SU-DHL-6 (cell line): ENCODE measurements at regions not wholly inside any gene's neighbourhood (a gene's known extent, or its start where the extent isn't known, plus 50 kb on each side); places are given as distances from the start of the nearest gene placed in this dataset.
"Not testable (repeated sequence)": the region's sequence is repeated elsewhere in the genome, so short reads cannot be mapped to it uniquely, and the experiment has no call there.

Experiments
- H2AFZ ChIP-seq: fragments of 200-600 bp; sonication (generic); 2 replicates; pipeline ENCODE4 v1.6.1; 2014; ENCODE audit warnings: low read depth, mild to moderate bottlenecking, moderate library complexity, mixed read lengths, antibody characterized with exemption, low read length; ENCODE audit not compliant: severe bottlenecking
- H3F3A ChIP-seq: fragments of 200-600 bp; shearing (Covaris generic); 2 replicates; pipeline ENCODE4 v1.6.0; 2016; ENCODE audit warnings: antibody characterized with exemption, mild to moderate bottlenecking; ENCODE audit not compliant: insufficient read depth
- H3K27ac ChIP-seq: fragments of 200-600 bp; sonication (generic); 2 replicates; pipeline ENCODE4 v1.5.1; 2016; ENCODE audit warnings: low read depth, mild to moderate bottlenecking, low read length, moderate library complexity, mixed read lengths
- H3K27me3 ChIP-seq: fragments of 200-600 bp; sonication (generic), shearing (Covaris generic); 2 replicates; pipeline ENCODE4 v1.6.0; 2014; ENCODE audit warnings: mild to moderate bottlenecking, low read length
- H3K36me3 ChIP-seq: fragments of 200-600 bp; sonication (generic); 2 replicates; pipeline ENCODE4 v1.6.1; 2014; ENCODE audit warnings: mild to moderate bottlenecking, low read length, mixed read lengths
- H3K4me2 ChIP-seq: fragments of 300-600, 200-600 bp; shearing (Covaris generic), sonication (generic); 2 replicates; pipeline ENCODE4 v1.6.0; 2014; ENCODE audit warnings: low read length, low read depth, mild to moderate bottlenecking; ENCODE audit not compliant: poor library complexity, severe bottlenecking
- H3K4me3 ChIP-seq: fragments of 200-600 bp; sonication (generic); 2 replicates; pipeline ENCODE4 v1.5.1; 2014; ENCODE audit warnings: antibody characterized with exemption, low read length, mild to moderate bottlenecking, mixed read lengths; ENCODE audit not compliant: insufficient read depth, poor library complexity, severe bottlenecking
- H3K79me2 ChIP-seq: fragments of 200-600 bp; sonication (generic); 2 replicates; pipeline ENCODE4 v1.6.1; 2014; ENCODE audit warnings: mild to moderate bottlenecking, low read length, moderate library complexity; ENCODE audit not compliant: insufficient read depth
- H3K9ac ChIP-seq: fragments of 200-600 bp; sonication (generic); 2 replicates; pipeline ENCODE4 v1.7.0; 2014; ENCODE audit warnings: mild to moderate bottlenecking, low read length
- H3K9me2 ChIP-seq: fragments of 200-600 bp; sonication (generic); replicated peaks from 2 replicates; pipeline ENCODE4 v1.6.1; 2014; ENCODE audit warnings: low read length; ENCODE audit not compliant: insufficient read depth
- H3K9me3 ChIP-seq: fragments of 200-600 bp; sonication (generic); 2 replicates; pipeline ENCODE4 v1.6.1; 2014; ENCODE audit warnings: low read length, mixed read lengths; ENCODE audit not compliant: insufficient read depth
- H4K20me1 ChIP-seq: fragments of 200-600 bp; sonication (generic); 2 replicates; pipeline ENCODE4 v1.6.1; 2014; ENCODE audit warnings: low read depth, mild to moderate bottlenecking, antibody characterized with exemption, low read length, moderate library complexity, mixed read lengths
- CTCF ChIP-seq: fragments of 200-600 bp; sonication (generic); IDR thresholded peaks from one replicate; pipeline ENCODE4 v1.5.1; 2017; ENCODE audit warnings: antibody characterized with exemption, mild to moderate bottlenecking, low read length, moderate library complexity; ENCODE audit not compliant: insufficient read depth, poor library complexity, severe bottlenecking
- EZH2phosphoT487 ChIP-seq: fragments of 200-600 bp; sonication (generic), shearing (Covaris generic); conservative IDR thresholded peaks from 2 replicates; pipeline ENCODE4 v1.6.1; 2018; ENCODE audit warnings: mild to moderate bottlenecking, antibody characterized with exemption, low read length, moderate library complexity, mixed read lengths

DNA sequence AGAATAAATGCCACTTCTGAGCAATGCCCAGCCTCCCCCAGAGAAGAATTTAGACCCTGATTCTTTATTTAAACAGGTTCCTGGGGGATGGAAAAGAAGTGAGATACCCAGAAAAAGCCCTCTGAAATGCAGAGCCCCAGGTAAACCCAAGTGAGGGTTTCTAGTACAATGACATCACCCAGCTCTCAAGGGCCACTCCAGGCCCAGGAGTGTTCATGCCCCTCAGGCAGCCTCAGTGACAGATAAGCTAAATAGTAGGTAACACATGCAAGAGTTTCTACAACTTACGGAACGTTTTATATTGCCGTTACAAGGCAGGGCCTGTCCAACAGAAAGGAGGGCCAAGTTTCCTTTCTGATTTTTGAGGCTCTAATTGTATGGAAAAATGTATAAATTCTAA, 683.7 kb upstream of the SALL1 start:
- Histone ChIP-seq H3K4me2 (no peak overlapping the region), H3K27me3 (no peaks in the 10 kb centered on the region), H3K9me3 (no peaks in the 10 kb centered on the region), H3K4me3 (no peak overlapping the region), H3K79me2 (no peaks in the 10 kb centered on the region), H2AFZ (no peak overlapping the region), H3K9me2 (no peaks in the 10 kb centered on the region), H3F3A (no peaks in the 10 kb centered on the region), H3K27ac (no peak overlapping the region), H3K36me3 (no peaks in the 10 kb centered on the region), H3K9ac (no peak overlapping the region), H4K20me1 (no peaks in the 10 kb centered on the region)
- TF ChIP-seq CTCF: no peak
- no peak for TF ChIP-seq EZH2phosphoT487

DNA sequence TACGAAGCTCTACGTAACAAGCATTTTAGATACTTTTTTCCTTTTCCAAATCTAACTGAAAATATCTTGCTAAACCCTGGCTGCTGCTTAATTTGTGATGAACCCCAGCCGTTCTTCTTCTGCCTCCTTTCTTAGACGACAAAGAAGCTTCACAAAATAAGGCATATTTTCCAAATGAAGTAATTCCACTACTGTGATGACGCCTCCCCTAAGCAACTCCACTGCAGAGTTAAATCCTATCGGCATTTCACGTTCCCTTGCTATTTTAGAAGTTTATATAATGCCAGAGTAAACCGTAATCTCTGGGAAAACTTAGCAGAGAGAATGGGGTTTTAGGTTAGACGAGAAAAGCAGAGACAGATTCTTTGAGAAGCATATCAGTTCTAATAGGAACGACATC, 683.1 kb upstream of the SALL1 start:
- Histone ChIP-seq H3F3A (no peaks in the 10 kb centered on the region), H3K9ac (no peak overlapping the region), H3K9me2 (no peaks in the 10 kb centered on the region), H3K9me3 (no peaks in the 10 kb centered on the region), H3K27ac (no peak overlapping the region), H3K27me3 (no peaks in the 10 kb centered on the region), H3K4me2 (no peak overlapping the region), H4K20me1 (no peaks in the 10 kb centered on the region), H3K79me2 (no peaks in the 10 kb centered on the region), H2AFZ (no peak overlapping the region), H3K36me3 (no peaks in the 10 kb centered on the region), H3K4me3 (no peak overlapping the region)
- TF ChIP-seq EZH2phosphoT487 (no peak), CTCF (no peak)

DNA sequence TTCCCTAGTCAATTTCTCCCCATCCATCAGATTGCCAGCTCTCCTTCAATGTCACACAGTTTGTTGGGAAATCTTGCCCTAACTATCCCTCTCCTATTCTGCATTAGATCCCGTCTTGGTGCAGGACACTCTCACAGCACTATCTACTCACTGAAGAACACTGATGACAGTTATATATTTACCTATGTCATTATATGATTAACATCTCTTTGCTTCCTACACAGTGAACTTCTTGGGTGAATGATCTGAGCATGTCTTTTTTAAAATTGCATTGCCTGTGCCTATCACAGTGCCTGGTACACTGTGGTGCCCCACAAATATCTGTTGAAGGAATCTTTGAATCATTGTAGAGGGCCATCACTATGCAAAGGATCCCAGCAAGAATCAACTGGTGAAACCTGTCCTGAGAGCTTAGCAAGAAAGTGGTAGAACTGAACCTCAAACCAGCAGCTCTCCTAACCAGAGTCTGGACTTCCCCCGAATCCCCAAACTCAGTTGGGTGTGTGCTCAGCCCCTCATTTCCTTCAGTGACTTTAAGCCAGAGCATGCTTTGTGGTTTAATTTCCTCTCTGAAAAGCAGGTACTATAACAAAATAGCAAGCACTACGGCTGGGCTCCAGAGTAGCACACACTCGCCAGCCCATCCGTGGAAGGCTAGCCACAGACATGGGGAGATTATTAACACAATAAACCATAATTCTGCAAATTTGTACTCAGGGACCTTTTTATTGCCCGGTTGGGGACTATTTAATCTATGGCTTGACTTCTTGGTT, 680.7 kb upstream of the SALL1 start:
- TF ChIP-seq CTCF (no peak), EZH2phosphoT487 (no peak)
- Histone ChIP-seq H4K20me1 (no peaks in the 10 kb centered on the region), H2AFZ (no peak overlapping the region), H3K4me2 (no peak overlapping the region), H3K27ac (no peak overlapping the region), H3K9ac (no peak overlapping the region), H3K27me3 (no peaks in the 10 kb centered on the region), H3K9me2 (no peaks in the 10 kb centered on the region), H3K9me3 (no peaks in the 10 kb centered on the region), H3K79me2 (no peaks in the 10 kb centered on the region), H3F3A (no peaks in the 10 kb centered on the region), H3K36me3 (no peaks in the 10 kb centered on the region), H3K4me3 (no peak overlapping the region)

DNA sequence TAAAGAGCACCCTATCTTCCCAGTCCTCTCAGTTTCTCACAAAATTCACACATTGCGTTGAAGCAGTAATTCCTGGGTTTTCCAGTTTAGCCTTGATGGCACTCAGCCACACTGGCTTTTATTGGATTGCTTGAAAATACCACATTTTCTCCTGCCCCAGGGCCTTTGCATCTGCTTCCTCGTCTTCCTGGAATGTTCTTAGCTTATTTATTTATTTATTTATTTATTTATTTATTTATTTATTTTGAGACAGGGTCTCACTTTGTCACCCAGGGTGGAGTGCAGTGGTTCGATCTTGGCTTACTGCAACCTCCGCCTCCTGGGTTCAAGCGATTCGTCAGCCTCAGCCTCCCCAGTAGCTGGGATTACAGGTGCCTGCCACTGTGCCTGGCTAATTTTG, 680.0 kb upstream of the SALL1 start:
- H3K27ac ChIP-seq, H2AFZ ChIP-seq, H3K9me3 ChIP-seq, H3K9me2 ChIP-seq, H4K20me1 ChIP-seq, H3K27me3 ChIP-seq, H3K4me3 ChIP-seq, H3F3A ChIP-seq, H3K79me2 ChIP-seq, H3K9ac ChIP-seq, H3K4me2 ChIP-seq, H3K36me3 ChIP-seq: not testable (repeated sequence)
